Activated CD4-positive, alpha-beta T cell treated with anti-CD3 and anti-CD28 coated beads for 24 hours (primary cell): ENCODE measurements at regions not wholly inside any gene's neighbourhood (a gene's known extent, or its start where the extent isn't known, plus 50 kb on each side); places are given as distances from the start of the nearest gene placed in this dataset.

Experiments
- DNase-seq, 2 donors: peaks; one replicate each; pipeline ENCODE4 v3.0.0-alpha.2; 2020; ENCODE audit warnings: low read depth in 2 of 2

DNA sequence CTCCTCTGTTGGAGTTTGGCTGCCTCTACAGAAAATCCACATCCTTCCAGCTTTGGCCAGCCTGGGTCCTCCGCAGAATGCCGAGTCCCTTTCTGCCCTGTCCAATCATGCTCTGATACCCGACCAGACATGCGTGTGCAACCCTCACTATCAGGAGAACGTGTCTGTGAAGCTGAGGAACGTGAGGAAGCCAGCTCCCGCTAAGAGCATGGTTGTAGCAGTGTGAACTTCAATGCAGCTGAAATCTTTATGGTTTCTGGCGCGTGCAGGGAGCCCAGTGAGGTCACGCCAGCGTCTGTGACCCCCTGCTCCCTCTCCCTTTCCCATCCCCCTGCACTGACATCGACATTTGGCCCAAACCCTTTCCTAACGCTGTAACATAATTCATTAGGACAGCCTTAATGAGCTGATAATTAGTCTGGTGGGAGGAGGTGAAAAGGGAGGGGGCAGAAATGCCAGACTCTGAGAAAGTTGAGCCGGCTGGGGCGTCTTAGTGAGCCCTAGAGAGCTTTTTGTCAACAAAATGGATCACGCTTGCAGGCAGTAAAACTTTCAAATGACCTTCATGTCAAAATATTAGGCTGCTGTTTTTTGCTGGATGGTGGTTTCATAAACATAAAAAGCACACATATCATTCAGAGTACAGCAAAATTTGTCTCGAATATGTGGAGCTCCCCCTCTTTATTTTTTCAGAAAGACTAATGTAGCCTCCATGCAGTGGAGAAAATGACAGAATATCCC lies 423.3 kb downstream of the QKI start:
- no peak for DNase-seq

DNA sequence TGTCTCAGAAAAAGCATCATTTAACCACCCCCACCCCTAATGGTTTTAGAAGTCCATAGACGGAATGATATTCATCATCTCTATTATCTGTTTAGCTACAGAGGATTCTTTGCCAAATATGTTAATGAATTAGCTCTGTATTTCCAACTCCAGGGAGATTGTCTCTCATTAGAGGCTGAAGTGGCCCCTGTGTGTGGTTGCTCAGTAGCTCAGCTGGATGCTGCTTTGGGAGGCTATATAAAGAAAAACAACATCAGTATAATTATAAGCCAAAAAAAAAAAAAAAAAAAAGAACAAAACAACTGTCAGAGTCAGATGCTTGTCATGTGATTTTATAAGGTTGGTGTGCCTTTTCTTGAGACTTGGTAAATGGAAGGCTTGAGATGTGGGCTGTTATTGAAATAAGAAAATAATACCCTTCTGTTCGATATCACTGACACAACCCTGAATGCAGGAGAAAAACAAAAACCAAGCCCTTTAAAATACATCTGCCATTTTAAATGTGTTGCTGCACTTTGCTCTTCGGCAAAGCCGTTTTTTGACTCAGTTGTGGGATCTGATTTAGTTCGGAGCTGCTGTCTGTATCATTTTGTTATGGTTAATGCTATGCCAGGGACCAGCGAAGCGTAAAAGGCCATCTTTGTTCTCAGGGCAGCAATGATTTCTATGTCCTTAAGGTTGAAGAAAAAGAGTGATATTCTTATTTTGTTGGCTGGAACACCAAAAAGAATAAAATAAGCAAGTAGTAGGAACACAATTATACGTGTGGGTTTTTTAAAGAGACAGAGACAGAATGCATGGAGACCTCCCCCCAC lies 422.6 kb downstream of the QKI start:
- no peak for DNase-seq

DNA sequence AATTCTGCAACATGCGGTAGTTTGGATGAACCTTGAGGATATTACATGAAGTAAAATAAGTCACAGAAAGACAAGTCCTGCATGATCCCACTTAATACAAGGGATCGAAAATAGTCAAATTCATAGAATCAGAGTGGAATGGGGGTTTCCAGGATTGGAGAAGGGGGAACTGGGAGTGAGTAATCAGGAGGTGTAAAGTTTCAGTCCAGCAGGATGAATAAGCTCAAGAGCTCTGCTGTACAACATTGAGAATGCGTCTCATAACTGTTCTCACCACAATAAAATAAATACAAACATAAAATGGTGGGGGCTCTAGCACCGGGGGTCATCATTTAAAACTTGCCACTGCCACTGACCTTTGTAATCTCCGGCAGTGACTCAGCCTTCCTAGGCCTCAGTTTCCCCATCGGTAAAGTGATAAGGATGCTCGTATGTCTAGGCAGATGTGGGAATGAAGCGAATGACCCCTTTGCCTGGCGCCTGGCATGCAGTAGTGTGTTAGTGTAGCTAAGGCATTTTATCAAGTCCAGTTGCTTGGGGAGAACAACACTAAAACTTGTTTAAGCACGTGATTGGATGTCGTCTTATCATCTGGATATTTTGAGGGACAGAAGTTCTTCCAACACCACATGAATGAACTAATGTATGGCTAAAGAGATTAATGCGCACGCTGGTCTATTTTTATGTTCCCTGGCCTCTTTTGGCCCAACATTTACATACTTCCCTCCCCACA lies 421.1 kb downstream of the QKI start:
- no peak for DNase-seq

DNA sequence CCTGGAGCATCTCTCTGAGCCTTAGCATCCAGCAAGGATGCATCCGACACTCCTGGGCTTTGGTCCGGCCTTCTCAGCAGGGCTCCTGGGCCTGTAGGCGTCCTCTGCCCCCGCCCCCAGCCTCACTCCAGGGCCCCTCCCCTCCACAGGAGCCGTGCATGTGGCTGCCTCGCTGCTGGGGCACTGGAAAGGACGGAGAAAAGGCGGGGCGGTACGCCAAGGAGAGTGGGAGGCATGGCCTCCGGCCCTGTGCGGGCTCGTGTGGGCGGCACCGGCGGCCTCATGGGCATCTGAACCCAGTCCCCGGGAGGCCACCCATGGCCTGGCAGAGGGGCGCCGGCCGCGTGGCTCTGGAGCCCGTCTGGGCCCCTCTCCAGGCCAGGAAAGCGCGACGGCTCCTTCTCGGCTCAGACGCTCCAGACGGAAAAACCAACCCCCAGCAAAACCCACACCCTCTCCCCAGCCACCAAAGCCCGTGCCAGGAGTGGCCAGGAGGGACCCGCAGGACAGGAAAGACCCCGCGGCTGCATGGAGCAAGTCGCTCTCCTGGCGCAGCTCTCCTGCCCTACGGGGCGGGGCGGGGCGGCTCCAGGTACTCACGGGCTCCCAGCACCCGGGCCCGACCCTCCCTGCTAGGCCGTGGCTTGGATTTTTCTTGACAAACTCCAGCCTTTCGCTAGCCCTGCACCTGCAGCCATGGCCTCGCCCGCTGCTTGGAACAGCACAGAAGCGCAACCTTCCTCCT lies 419.9 kb downstream of the QKI start:
- DNase-seq = no peak

DNA sequence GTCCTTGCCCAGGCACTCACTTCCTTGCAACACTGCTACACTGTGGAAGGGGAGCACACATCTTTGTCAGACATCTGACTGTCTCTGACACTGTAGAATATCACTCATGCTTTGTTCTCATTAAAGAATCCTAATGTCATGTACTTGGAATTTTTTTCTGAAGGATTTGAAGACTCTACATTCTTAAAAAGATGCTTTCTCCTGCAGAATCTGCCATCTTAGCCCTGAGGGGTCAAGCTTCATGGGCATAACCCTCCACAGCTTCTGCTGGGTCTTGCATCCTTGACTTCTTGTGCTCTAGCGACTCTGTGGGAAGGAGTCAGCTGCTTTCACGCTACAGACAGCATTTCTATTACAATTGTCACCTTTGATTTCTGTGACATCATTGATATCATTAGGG lies 417.2 kb downstream of the QKI start:
- no peak for DNase-seq

DNA sequence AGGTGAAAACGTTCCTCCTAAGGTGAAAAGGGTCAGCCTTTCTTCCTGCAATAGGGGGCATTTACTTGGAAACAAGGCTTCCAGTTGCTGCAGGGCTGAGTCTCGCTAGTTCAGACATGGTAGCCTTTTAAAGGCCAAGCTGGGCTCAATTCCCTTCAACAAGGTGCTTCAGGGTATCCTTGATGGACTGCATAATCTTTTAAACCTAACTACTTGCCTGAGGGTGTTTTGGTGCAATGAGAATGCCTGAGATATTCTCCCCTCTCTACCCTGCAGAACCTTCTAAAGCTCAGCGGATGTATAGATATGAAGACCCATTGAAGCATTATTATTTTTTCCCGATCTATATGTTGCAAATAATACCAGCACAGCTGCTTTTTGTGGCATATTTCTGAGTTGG lies 416.1 kb downstream of the QKI start:
- DNase-seq = no peak

DNA sequence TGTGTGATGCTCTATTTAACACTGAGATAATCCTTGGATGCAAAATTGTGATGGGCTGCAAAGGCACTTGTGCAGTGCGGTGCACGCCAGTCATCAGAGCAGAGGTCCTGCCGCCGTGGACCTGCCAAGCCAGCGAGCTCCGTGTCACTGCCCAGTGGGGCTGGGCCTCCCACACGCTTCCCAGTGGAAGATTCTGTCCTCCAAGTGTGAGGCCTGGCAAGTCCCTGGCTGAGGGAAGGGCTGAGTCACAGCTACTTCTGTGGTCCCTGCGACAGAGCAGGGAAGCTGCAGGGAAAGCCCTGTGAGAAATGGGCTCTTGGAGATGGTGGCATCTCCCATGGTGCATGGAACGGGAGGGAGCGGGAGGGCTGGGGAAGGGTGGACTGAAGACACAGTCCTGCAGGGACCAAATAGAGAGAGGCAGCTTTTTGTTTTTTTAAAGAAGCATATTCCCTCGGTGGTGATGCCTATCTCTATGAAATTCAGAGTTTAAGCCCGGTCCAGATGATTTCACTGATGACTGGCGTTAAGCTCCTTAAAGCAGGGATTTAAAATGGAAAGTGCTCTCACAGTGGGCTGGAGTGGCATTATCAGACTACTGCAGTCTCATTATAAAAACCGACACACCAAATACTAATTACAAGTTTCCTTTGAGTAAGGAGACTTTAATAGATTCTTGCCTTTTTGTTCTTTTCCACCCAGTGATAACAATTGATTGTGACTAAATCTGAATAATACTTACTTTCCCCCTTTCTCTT lies 413.7 kb downstream of the QKI start:
- DNase-seq = no peak

DNA sequence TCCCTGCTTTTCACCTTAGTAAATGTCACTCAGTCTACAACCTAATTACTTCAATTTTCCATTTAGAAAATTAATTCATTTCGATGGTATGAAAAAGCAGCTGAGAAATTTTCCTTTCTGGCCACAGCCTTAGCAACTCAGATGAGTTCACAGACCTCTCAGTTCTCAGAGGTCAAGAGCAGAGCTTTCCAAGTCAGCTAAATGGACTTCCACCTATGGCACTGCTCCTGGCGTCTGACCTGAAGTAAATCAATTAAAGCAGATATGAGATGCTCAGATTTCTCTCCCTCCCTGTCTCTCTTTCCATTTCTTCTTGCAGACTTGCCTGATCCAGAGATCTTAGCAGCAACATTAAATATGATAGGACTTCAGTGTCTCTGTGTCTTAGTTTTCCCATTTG lies 412.6 kb downstream of the QKI start:
- DNase-seq = no peak

DNA sequence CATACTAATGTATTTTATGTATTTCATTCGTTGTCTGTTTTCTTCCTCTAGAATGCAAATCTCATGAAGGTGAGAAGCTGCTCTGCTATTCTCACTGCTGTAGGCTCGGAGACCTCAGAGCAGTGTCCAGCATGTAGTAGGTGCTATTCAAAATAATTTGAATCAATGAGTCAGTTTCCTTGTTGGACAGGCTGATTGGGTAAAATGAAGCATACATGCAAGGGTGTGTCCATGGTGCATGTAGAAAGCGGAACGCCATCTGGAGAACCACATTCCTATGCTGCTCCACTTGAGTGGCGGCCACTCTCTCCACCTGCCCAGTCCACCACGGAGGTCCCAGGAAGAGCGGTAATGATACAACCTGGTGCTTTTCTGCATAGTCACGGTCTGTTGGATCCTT lies 412.1 kb downstream of the QKI start:
- DNase-seq = no peak

DNA sequence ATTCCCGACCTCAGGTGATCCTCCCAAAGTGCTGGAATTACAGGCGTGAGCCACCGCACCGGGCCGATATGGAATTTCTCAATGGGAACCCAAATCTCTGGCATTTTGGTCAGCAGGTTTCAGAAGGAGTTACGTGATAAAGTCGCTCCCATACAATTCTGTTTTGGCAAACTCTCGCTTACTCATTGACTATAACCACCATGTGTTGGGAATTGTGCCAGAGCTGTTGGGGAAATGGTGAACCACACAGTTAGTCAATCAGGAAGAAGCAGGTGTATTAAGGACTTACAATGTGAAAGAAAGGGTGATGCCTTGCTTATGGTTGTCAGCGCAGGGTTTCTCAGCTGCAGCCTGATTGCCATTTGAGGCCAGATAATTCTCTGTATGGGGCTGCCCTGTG lies 410.5 kb downstream of the QKI start:
- no peak for DNase-seq

DNA sequence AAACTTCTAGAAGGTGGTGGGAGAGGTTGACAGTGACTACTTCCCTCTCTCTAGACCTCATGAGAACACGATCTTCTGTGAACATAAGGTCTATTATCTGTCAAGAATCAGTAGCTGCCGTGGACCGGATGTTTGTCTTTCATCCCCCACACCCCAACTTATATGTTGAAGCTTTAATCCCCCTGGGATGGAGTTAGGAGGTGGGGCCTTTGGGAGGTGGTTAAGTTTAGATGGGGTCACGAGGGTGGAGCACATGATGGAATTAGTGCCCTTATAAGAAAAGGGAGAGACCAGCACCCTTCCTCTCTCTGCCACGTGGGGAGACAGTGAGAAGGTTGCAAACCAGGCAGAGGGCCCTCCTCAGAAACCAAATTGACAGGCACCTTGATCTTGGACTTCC lies 409.1 kb downstream of the QKI start:
- no peak for DNase-seq

DNA sequence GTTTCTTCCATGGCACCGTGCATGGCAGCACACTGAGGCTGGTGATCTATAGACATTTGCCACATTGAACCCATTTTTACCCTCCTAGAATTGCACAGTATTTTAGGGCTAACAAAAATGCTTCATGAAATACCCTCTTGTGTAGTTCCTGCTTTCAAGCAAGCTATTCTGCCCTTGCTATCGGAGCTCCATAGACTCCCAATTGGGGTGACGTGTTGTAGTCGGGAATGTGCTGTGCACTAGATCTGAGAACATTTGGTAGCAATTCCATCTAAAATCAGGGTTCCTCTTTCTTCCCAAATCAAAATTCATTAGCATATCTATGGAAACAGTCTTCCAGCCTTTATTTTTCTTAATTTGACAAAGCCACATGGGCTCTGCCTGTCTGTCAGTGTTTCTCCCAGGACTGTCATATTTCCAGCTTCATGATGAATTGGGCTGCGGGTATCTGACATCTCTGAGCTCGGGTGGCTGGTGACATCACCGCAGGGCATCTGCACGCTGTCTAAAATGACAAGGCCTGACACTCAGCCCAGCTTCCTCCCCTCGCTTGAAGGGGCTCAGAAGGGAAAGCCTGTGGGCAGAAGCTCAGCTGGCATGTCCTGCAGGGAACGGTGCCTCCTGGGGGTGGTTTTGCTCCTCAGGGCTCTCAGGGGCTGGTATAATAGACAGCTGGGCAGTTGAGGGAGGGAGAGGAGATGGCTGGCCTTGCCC lies 406.4 kb downstream of the QKI start:
- no peak for DNase-seq

DNA sequence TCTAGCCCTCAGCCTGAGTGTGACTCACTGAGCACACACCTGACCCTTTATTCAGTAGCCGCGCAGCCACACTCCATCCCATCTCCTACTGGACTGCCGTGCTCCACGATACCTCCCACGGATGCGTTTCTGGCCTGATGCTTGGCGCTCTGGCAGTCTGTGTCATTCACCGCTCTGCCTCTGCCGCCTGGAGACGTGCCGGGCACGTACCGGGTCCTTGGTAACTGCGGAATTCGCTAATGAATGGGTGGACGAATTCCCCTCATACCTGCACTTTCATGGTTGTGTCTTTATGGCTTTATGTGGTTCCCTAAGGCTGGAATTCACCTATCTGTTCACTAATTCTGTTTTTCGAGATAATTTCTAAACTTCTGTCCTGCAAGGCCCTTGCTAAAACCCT lies 405.7 kb downstream of the QKI start:
- no peak for DNase-seq

DNA sequence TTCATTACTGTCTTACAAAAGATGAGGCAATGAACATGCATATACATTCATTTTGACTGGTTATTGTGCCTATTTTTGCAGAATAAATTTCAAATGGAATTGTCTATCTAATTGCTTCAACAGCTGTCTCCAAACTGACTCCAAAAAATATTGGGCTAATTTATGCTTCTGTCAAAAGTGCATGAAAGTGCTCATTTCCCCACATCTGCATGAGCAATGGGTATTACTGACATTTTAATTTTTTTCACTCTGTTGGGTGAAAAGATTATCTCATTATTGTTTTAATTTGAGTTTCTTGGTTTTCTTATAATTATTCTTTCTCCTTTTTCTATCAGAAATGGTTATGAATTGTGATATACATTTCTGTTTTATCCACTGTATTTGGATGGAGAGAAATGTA lies 404.2 kb downstream of the QKI start:
- DNase-seq = no peak

DNA sequence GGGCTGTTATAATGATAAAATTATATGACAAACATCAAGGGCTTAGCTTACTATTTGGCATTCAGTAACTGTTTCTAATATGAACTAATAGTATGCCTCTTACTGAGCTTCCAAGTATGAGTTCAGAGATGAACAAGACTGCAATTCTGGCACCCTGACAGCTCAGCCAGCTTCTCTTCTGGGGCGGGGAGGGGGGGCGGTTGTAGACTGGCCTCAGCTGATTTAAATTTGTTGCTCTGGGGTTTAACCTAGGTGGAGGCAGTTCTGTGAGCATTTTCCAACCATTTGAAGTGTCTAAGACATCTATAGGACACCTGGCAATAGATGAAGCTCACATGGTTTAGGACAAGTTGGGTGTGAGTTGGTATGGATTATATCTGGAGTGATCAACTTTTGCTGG lies 401.9 kb downstream of the QKI start:
- no peak for DNase-seq

DNA sequence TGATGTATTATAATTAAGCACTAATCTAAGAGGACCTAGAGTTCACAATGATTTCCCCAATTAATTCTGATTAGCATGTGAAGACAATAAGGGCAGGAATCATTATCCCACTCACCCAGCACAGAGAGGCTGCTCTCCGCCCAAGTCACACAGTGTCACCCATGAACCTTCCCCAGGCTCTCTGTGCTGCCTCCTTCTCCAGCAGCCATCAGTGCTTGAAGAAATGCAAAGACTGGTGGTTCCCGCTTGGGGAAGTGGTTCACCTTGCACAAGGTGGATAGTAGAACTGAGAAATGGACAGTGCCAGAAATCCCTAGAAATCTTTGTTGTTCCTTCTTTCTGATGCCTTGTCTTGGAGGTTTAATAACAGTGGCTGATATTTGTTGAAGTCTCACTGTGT lies 401.3 kb downstream of the QKI start:
- no peak for DNase-seq

DNA sequence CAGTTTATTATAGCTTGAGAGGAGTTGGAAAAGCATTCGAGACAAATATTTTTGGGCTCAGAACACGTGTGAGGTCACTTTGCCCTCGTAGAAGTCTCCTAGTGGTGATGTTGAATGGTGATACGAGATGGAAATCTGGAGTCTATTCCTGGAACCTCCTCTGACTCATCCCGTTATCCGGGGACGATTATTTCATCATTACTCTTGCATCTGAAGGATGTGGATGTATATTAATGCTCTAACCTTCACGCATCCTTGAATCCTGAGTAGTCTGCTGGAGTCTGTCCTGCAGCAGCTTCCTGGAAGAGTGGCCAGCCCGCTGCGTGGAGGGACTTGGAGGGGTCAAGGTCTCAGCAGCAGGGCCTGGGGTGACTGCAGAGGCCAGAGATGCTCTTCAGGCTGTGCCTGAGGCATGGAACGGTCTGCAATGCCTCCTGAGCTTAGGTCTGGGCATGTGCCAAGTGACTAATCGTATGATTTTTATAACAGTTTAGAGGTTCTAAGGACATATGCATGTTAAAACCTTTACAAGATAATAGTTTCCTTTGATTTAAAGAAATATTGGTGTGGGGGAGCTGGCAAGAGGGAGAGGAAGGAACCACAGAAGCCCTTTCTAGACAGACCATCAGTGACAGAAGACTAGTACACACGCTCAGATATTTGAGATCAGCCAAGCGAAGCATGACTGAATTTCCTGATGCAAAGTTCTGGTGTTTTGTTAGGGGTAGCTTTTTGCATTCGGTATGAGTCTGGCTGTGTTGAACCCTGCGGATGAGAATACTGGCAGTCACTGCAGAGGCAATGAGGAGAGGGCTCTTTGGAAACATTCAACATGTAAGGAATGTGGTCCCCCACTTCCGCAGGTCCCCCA lies 400.2 kb downstream of the QKI start:
- DNase-seq = no peak

DNA sequence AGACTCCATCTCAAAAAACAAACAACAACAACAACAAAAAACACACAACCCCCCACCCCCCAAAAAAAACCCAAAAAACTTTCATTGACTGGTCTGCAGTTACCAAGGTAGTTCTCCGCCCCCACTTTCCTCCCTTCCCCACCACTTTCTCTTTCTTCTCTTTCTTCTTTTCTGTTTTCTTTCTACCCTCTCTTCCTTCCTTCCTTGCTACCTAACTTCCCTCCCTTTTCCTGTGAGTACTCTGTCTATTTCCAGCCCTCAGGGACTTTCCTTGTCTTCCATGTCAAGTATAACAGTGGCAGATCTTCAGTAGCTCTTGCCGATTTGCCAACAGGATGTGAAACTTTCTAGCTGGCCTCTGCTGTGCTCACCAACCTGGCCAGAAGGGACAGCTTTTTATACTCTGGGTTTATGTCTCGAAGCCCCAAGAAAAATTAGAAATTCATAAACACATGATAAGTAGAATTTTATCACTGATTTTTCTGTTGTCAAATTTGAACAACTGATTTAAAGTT lies 399.5 kb downstream of the QKI start:
- no peak for DNase-seq

DNA sequence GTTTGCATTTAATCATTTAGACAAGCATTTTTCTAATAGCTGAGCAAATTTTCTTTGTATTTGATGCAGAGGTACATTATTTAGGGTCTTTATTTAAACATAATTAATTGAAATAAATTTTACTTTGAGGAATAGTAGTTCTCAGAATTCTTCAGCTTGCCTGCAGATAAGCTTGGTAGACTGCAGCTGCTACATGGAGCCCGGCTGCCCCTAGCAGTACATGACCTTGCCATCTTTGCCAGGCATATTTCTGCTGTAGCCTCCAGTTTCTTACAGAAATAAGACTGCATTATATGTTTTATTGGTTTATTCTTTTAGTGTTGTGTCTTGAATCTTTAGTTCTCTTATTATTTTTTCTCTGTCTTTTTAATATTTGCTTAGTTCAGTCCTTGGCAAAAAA lies 396.8 kb downstream of the QKI start:
- DNase-seq = no peak
